GM12873 (cell line): ENCODE measurements at regions not wholly inside any gene's neighbourhood (a gene's known extent, or its start where the extent isn't known, plus 50 kb on each side); places are given as distances from the start of the nearest gene placed in this dataset.
A peak's percentile ranks its signal among the peaks of the same experiment; 100 is the strongest.

Source experiments
- TF ChIP-seq, protein P1 (sequence below): IDR thresholded peaks from 2 replicates; pipeline ENCODE4 v1.5.1; 2012; ENCODE audit warnings: low read depth, mild to moderate bottlenecking, moderate library complexity, low read length, control low read depth; ENCODE audit not compliant: insufficient read depth; ENCODE audit errors: missing control alignments

DNA sequence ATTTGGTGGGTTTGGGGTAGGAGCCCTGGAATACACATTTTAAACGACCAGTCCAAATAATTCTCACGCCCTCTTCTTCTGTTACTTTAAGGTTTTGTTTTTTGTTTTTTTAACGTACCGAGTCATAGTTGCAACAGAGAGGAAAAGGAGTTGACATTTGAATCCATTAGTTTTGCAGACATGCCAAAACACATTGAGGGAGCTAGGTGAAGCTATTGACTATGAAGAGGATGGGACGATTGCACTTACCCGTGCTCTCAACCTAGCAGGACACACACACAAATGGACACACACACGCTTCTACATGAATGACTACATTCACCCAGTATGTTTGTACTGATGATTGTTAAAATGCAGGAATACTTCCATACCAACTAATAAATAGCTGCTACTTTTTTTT is 54.3 kb upstream of the CIT start:
- TF ChIP-seq, protein P1, sequence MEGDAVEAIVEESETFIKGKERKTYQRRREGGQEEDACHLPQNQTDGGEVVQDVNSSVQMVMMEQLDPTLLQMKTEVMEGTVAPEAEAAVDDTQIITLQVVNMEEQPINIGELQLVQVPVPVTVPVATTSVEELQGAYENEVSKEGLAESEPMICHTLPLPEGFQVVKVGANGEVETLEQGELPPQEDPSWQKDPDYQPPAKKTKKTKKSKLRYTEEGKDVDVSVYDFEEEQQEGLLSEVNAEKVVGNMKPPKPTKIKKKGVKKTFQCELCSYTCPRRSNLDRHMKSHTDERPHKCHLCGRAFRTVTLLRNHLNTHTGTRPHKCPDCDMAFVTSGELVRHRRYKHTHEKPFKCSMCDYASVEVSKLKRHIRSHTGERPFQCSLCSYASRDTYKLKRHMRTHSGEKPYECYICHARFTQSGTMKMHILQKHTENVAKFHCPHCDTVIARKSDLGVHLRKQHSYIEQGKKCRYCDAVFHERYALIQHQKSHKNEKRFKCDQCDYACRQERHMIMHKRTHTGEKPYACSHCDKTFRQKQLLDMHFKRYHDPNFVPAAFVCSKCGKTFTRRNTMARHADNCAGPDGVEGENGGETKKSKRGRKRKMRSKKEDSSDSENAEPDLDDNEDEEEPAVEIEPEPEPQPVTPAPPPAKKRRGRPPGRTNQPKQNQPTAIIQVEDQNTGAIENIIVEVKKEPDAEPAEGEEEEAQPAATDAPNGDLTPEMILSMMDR, result no peak

DNA sequence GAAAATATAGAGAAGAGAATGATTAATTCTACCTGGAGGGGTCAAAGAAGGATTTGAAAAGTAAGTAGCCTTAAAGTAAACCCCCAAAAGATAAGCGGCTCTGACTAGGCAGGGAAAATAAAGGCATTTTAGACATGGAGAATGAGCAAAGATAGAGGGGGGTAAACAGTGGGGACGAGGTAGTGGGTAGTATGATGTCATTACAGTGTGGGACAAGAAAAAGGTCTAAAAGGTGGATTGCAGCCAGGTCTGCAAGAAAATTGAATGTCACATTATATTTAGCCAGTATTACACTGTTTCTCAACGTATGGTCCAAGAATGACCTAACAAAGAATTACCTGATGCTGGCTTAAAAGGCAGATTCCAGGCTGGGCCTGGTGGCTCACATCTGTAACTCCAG is 55.8 kb upstream of the CIT start:
- TF ChIP-seq, protein P1, result no peak

DNA sequence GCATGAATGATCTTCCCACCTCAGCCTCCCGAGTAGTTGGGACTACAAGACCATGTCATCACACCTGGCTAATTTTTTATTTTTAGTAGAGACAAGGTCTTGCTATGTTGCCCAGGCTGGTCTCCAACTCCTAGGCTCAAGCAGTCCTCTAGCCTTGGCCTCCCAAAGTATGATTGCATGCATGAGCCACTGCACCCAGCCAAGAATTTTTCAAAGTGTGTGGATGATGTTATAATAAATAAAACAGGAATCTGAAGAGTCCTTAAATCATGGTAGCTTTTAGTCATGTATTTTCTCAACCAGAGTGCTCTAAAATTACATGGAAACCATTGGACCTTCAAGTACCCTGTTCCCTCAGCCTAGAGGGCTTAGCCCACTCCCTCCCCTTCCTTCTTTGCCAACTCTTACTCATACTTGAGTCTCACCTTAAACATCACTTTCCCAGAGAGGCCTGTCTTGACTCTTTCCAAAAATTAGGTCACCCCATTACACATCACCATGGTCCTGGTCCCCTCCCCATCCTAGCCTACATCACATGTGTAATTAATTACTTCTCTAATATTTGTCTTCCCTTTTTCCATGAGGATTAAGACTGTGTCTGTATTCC is 52.2 kb upstream of the BICDL1 start:
- TF ChIP-seq, protein P1, result no peak

DNA sequence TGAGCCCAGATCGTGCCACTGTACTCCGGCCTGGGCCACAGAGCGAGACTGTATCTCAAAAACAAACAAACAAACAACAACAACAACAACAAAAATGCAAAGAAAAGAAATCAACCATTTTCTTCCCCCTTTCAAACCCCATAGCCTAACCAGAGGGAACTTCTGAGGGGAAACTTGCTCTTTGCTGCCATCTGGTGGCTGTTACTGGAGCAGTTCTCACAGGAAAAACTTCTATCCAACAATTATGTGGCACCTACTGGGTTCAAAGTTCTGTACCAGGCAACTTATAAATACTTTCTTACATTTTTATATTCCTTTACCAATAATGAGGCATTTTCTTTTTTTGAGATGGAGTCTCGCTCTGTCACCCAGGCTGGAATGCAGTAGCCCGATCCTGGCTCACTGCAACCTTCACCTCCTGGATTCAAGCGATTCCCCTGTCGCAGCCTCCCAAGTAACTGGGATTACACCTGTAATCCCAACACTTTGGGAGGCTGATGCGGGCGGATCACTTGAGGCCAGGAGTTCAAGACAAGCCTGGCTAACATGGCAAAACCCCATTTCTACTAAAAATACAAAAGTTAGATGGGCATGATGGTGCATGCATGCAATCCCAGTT is 50.9 kb upstream of the BICDL1 start:
- TF ChIP-seq, protein P1, result peak; percentile 84
